Neural crest cell (in vitro differentiated cells): ENCODE measurements at regions not wholly inside any gene's neighbourhood (a gene's known extent, or its start where the extent isn't known, plus 50 kb on each side); places are given as distances from the start of the nearest gene placed in this dataset.
A peak's percentile ranks its signal among the peaks of the same experiment; 100 is the strongest.

Experiments
- DNase-seq: peaks from one replicate; pipeline ENCODE4 v3.0.0; 2021; ENCODE audit warnings: low read depth, mixed read lengths, low spot score
- H3K27ac Mint-ChIP-seq: one replicate; pipeline ENCODE4 v1.8.0; 2021; ENCODE audit warnings: mild to moderate bottlenecking, mixed read lengths; ENCODE audit not compliant: unreplicated experiment
- H3K27me3 Mint-ChIP-seq: 2 replicates; pipeline ENCODE4 v1.8.0; 2021; ENCODE audit warnings: low read depth, mild to moderate bottlenecking, mixed read lengths
- H3K36me3 Mint-ChIP-seq: 2 replicates; pipeline ENCODE4 v1.8.0; 2021; ENCODE audit warnings: low read depth, mild to moderate bottlenecking, mixed read lengths
- H3K4me1 Mint-ChIP-seq: 2 replicates; pipeline ENCODE4 v1.8.0; 2021; ENCODE audit warnings: mixed read lengths
- H3K4me3 Mint-ChIP-seq: one replicate; pipeline ENCODE4 v1.8.0; 2021; ENCODE audit warnings: mild to moderate bottlenecking, mixed read lengths
- H3K9me3 Mint-ChIP-seq: 2 replicates; pipeline ENCODE4 v1.8.0; 2021; ENCODE audit warnings: mixed read lengths
- CTCF ChIP-seq: fragments of 200-600 bp; sonication (generic); conservative IDR thresholded peaks from 2 replicates; pipeline ENCODE4 v1.5.0; 2021; ENCODE audit warnings: antibody characterized with exemption, mild to moderate bottlenecking

- no peak overlapping the region for H3K27ac Mint-ChIP-seq
- peaks cover 8% of the 10 kb centered on the region for H3K4me1 Mint-ChIP-seq
- TF ChIP-seq CTCF = no peak
- no peak overlapping the region for H3K4me3 Mint-ChIP-seq
- DNase-seq = no peak
- H3K27me3 Mint-ChIP-seq = peaks cover 2% of the 10 kb centered on the region
- peaks cover 3% of the 10 kb centered on the region for H3K9me3 Mint-ChIP-seq
- H3K36me3 Mint-ChIP-seq = no peaks in the 10 kb centered on the region
These were observed 94.3 kb upstream of the TEX51 start for GRCh38 chr2:126804347-126804746.

GRCh38 chr2:126808929-126809328 is 89.8 kb upstream of the TEX51 start:
- Mint-ChIP-seq H3K9me3 (peaks cover 3% of the 10 kb centered on the region), H3K27ac (no peak overlapping the region), H3K4me1 (peaks cover 11% of the 10 kb centered on the region), H3K27me3 (no peaks in the 10 kb centered on the region), H3K4me3 (no peak overlapping the region), H3K36me3 (no peaks in the 10 kb centered on the region)
- no peak for DNase-seq
- no peak for TF ChIP-seq CTCF

GRCh38 chr2:126809340-126809739 is 89.3 kb upstream of the TEX51 start:
- H3K9me3 Mint-ChIP-seq = peaks cover 7% of the 10 kb centered on the region
- peaks cover 11% of the 10 kb centered on the region for H3K4me1 Mint-ChIP-seq

GRCh38 chr2:126810001-126810400 is 88.7 kb upstream of the TEX51 start:
- H3K4me3 Mint-ChIP-seq = no peak overlapping the region
- no peaks in the 10 kb centered on the region for H3K36me3 Mint-ChIP-seq
- no peak overlapping the region for H3K27ac Mint-ChIP-seq
- peaks cover 7% of the 10 kb centered on the region for H3K9me3 Mint-ChIP-seq
- TF ChIP-seq CTCF = no peak
- H3K27me3 Mint-ChIP-seq = no peaks in the 10 kb centered on the region
- H3K4me1 Mint-ChIP-seq = peaks cover 11% of the 10 kb centered on the region
- no peak for DNase-seq

More at GRCh38 chr2:126809340-126809739, 89.3 kb upstream of the TEX51 start:
- TF ChIP-seq CTCF = no peak
- H3K27me3 Mint-ChIP-seq = no peaks in the 10 kb centered on the region
- no peak overlapping the region for H3K4me3 Mint-ChIP-seq
- DNase-seq = no peak
- no peak overlapping the region for H3K27ac Mint-ChIP-seq
- no peaks in the 10 kb centered on the region for H3K36me3 Mint-ChIP-seq

- H3K36me3 Mint-ChIP-seq = no peaks in the 10 kb centered on the region
- TF ChIP-seq CTCF = no peak
- peak overlapping the region; percentile 60 for H3K27ac Mint-ChIP-seq
- no peak overlapping the region for H3K4me3 Mint-ChIP-seq
- no peaks in the 10 kb centered on the region for H3K27me3 Mint-ChIP-seq
- DNase-seq = no peak
- peaks cover 7% of the 10 kb centered on the region for H3K9me3 Mint-ChIP-seq
- H3K4me1 Mint-ChIP-seq = peaks cover 11% of the 10 kb centered on the region
These were observed 87.6 kb upstream of the TEX51 start for GRCh38 chr2:126811101-126811500.

GRCh38 chr2:126817172-126817571 is 81.5 kb upstream of the TEX51 start:
- no peak for DNase-seq
- TF ChIP-seq CTCF = no peak
- H3K27ac Mint-ChIP-seq = no peak overlapping the region

More at GRCh38 chr2:126817172-126817571, 81.5 kb upstream of the TEX51 start:
- Mint-ChIP-seq H3K4me1 (no peaks in the 10 kb centered on the region), H3K4me3 (no peak overlapping the region), H3K36me3 (peaks cover 2% of the 10 kb centered on the region), H3K27me3 (no peaks in the 10 kb centered on the region), H3K9me3 (peaks cover 21% of the 10 kb centered on the region)
